ENCODE measurements at regions not wholly inside any gene's neighbourhood (a gene's known extent, or its start where the extent isn't known, plus 50 kb on each side); places are given as distances from the start of the nearest gene placed in this dataset.

DNA sequence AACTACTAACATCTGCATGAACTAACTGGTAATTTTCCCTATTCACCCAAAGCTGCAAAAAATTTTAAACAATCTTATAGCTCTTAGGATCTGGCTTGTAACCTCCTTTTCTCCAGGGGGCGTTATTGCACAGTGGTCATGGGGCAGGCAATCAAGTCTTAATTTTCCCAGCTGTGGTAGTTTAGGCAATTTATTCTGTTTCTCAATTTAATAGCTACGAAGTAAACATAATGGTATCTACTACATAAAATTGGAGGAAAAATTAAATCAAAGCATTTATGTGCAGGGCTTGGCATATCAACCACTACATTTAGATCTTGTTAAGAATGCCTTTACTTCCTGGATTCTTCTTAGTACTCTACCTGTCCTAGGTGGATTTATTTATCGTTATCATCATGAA, 137.4 kb upstream of the GUCY1A1 start:
- Histone ChIP-seq H3K9me3 (no peaks in the 10 kb centered on the region), H3K36me3 (no peaks in the 10 kb centered on the region), H3K4me1 (peaks cover 4% of the 10 kb centered on the region), H3K27me3 (no peaks in the 10 kb centered on the region), H3K4me3 (no peak overlapping the region), H3K27ac (no peak overlapping the region)
- no peak for TF ChIP-seq POLR2A (IDR thresholded peaks at IDR 0.05)
- no peak for TF ChIP-seq EP300 (IDR thresholded peaks at IDR 0.05)
- TF ChIP-seq, protein P1, sequence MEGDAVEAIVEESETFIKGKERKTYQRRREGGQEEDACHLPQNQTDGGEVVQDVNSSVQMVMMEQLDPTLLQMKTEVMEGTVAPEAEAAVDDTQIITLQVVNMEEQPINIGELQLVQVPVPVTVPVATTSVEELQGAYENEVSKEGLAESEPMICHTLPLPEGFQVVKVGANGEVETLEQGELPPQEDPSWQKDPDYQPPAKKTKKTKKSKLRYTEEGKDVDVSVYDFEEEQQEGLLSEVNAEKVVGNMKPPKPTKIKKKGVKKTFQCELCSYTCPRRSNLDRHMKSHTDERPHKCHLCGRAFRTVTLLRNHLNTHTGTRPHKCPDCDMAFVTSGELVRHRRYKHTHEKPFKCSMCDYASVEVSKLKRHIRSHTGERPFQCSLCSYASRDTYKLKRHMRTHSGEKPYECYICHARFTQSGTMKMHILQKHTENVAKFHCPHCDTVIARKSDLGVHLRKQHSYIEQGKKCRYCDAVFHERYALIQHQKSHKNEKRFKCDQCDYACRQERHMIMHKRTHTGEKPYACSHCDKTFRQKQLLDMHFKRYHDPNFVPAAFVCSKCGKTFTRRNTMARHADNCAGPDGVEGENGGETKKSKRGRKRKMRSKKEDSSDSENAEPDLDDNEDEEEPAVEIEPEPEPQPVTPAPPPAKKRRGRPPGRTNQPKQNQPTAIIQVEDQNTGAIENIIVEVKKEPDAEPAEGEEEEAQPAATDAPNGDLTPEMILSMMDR (IDR thresholded peaks at IDR 0.05), result no peak
- TF ChIP-seq POLR2AphosphoS5 (IDR thresholded peaks at IDR 0.05), result no peak
- WGBS, result 53% methylated on average over 3 of the region's 3 CpGs
- no peak for DNase-seq (ENCODE audit: low spot score in 2 of 2)

DNA sequence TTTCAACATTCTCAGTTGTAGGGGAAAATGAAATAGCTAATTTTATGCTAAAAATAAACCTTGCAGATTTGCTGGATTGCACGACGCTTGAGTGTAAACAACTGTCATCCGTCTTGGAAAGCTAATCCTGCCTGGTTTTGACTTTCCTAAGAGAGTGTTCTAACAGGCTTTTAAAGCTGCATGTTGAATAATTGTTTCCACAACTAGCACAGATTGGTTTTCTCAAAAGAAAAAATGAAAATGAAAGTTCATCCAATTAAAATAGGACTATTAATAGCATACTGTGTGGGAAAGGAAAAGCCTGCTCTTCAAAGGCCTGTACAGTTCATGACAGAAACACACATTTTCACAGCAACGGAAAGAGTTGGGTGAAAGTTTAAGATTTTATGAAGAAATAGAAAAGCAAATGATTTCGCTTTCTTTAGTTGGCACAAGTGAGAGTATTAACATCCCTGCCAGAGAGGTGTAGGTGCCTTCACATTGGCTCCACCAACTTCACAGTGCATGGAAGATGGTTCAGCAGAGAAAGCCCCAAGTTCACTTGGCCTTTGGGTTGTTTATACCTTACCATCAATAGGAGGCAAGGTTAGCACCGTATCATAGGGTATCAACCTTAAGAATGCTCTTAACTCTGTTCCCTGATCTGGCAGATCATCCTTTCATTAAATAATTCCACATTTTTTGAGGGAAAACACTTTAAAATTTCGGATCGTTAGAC, 140.0 kb upstream of the GUCY1A1 start:
- 38% methylated on average over 8 of the region's 8 CpGs for WGBS
- peak overlapping the region; percentile 40 for H3K27ac ChIP-seq
- TF ChIP-seq, protein P1 (IDR thresholded peaks at IDR 0.05), result no peak
- no peak for TF ChIP-seq POLR2A (IDR thresholded peaks at IDR 0.05)
- TF ChIP-seq POLR2AphosphoS5 (IDR thresholded peaks at IDR 0.05), result no peak
- no peak for TF ChIP-seq EP300 (IDR thresholded peaks at IDR 0.05)
- no peak overlapping the region for H3K4me3 ChIP-seq
- peaks cover 4% of the 10 kb centered on the region for H3K4me1 ChIP-seq
- no peaks in the 10 kb centered on the region for H3K27me3 ChIP-seq
- no peak for DNase-seq (ENCODE audit: low spot score in 2 of 2)
- H3K9me3 ChIP-seq, result no peaks in the 10 kb centered on the region
- no peaks in the 10 kb centered on the region for H3K36me3 ChIP-seq

DNA sequence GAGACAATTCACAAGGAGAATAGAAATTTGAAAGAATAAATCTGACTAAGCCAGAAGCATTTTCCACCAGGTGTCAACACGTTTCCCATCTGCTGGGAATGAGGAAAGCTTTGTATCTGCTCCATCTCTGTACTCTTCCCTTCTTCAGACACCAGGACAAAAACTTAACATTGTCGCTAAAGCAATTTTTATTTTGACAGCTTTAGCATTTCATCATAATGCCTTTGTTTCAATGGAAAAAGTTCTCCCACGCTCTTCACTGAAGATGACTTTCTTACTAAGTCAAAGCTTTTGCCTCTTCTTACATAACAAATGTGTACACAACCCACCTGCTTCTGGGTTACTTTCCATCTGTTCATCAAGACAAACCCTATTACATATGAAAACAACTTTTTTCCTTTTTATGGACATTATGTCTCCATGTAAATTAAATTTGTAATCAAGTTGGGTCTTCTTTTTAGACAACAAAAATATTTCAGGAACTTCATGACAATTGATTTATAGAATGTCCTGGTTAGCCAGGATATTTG, 141.7 kb upstream of the GUCY1A1 start:
- no peak for DNase-seq (ENCODE audit: low spot score in 2 of 2)
- Histone ChIP-seq H3K36me3 (no peaks in the 10 kb centered on the region), H3K9me3 (no peaks in the 10 kb centered on the region), H3K27me3 (no peaks in the 10 kb centered on the region), H3K27ac (no peak overlapping the region), H3K4me1 (peaks cover 4% of the 10 kb centered on the region), H3K4me3 (no peak overlapping the region)
- TF ChIP-seq, protein P1 (IDR thresholded peaks at IDR 0.05), result no peak
- TF ChIP-seq POLR2AphosphoS5 (IDR thresholded peaks at IDR 0.05) (no peak), EP300 (IDR thresholded peaks at IDR 0.05) (no peak), POLR2A (IDR thresholded peaks at IDR 0.05) (no peak)
- 71% methylated on average over 3 of the region's 3 CpGs for WGBS

DNA sequence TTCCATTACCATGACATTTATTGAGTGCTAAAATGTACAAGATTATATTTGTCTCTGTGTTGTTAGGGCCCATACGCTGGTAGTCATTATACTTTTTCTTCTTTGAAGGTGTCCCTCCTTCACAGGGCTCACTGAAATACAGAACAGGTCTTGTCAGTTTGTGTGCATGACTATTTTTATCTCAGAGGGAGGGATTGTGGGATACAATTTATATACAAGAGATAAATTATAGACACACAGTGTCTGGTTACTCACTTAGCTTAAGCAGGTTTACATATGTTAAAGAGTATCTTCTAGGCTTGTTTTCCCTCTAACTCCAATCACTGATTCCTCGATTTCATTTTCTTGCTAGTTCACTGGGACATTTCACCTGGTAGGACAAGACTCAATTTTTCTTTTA, 143.3 kb upstream of the GUCY1A1 start:
- no peak for DNase-seq (ENCODE audit: low spot score in 2 of 2)
- Histone ChIP-seq H3K27me3 (no peaks in the 10 kb centered on the region), H3K9me3 (no peaks in the 10 kb centered on the region), H3K4me1 (peaks cover 4% of the 10 kb centered on the region), H3K27ac (no peak overlapping the region), H3K36me3 (no peaks in the 10 kb centered on the region), H3K4me3 (no peak overlapping the region)
- WGBS, result 55% methylated on average over 2 of the region's 2 CpGs
- TF ChIP-seq, protein P1 (IDR thresholded peaks at IDR 0.05), result no peak
- no peak for TF ChIP-seq POLR2AphosphoS5 (IDR thresholded peaks at IDR 0.05)
- TF ChIP-seq EP300 (IDR thresholded peaks at IDR 0.05), result no peak
- TF ChIP-seq POLR2A (IDR thresholded peaks at IDR 0.05), result no peak

DNA sequence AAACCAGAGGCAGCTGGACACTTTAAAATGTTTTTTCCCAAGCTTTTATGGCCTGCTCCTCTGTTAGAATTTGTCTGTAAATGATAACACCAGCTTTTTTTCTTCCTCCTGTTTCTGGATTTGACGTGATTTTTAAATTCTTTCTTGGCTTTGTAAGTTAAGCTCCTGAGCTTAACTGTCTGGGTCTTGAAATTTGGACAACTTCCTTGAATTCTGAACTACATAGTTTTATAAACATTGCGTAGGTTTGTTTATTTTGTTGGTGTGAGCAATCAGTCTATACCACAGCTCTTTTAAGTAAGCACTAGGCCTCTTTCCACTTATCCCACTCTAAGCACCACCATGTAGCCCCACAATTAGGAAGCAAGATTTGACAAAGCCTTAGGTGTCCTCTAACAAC, 144.4 kb upstream of the GUCY1A1 start:
- WGBS, result 91% methylated on average over 2 of the region's 2 CpGs
- H3K36me3 ChIP-seq, result no peaks in the 10 kb centered on the region
- DNase-seq (ENCODE audit: low spot score in 2 of 2), result no peak
- no peaks in the 10 kb centered on the region for H3K27me3 ChIP-seq
- peaks cover 4% of the 10 kb centered on the region for H3K4me1 ChIP-seq
- TF ChIP-seq, protein P1 (IDR thresholded peaks at IDR 0.05), result no peak
- TF ChIP-seq EP300 (IDR thresholded peaks at IDR 0.05) (no peak), POLR2AphosphoS5 (IDR thresholded peaks at IDR 0.05) (no peak), POLR2A (IDR thresholded peaks at IDR 0.05) (no peak)
- H3K27ac ChIP-seq, result no peak overlapping the region
- H3K4me3 ChIP-seq, result no peak overlapping the region
- H3K9me3 ChIP-seq, result no peaks in the 10 kb centered on the region
